ENCODE measurements at regions not wholly inside any gene's neighbourhood (a gene's known extent, or its start where the extent isn't known, plus 50 kb on each side); places are given as distances from the start of the nearest gene placed in this dataset.

DNA sequence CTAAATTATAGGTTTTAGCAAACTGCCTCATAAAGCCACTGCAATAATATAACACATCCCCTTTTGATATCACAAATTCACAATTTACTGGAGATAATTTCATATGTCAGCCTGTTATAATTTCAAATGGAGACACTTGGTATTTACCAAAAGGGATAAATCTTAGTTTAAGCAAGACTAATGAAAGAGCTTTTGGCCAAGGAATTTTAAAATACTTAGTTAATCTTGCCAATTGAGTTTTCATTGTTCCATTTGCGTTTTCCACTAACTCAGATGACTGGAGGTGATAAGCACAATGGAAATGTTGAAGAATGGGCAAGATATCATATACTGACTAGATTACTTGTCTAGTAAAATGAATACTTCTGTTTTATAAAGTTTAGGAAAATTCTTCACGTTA lies 379.3 kb upstream of the SYT4 start:
- H3K27ac ChIP-seq, result no peak overlapping the region
- H3K4me1 ChIP-seq, result no peaks in the 10 kb centered on the region

DNA sequence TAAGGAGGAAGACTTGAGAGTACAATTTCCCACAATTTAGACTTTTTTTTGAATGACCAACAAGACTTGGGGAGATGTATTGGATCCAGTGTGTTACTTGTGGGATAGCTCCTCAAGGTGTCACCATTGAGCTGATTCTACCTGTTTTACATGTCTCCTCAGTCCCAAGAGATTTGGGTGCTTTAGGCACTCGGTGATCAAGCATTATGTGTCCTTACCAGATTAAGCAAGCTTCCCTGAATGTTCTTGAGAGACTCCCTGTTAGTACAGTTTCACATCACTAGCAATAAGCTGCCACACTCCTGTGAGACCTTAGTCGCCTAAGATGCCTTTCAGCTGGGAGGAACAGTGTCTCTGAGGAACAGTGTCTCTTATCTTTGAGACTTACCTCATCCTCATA lies 384.3 kb upstream of the SYT4 start:
- TF ChIP-seq, protein P1, sequence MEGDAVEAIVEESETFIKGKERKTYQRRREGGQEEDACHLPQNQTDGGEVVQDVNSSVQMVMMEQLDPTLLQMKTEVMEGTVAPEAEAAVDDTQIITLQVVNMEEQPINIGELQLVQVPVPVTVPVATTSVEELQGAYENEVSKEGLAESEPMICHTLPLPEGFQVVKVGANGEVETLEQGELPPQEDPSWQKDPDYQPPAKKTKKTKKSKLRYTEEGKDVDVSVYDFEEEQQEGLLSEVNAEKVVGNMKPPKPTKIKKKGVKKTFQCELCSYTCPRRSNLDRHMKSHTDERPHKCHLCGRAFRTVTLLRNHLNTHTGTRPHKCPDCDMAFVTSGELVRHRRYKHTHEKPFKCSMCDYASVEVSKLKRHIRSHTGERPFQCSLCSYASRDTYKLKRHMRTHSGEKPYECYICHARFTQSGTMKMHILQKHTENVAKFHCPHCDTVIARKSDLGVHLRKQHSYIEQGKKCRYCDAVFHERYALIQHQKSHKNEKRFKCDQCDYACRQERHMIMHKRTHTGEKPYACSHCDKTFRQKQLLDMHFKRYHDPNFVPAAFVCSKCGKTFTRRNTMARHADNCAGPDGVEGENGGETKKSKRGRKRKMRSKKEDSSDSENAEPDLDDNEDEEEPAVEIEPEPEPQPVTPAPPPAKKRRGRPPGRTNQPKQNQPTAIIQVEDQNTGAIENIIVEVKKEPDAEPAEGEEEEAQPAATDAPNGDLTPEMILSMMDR (IDR thresholded peaks at IDR 0.05), result no peak
- no peaks in the 10 kb centered on the region for H3K4me1 ChIP-seq
- H3K9me3 ChIP-seq, result no peaks in the 10 kb centered on the region
- intact Hi-C loops (cut with DNase I; ENCODE audit: low total_unique reads), result no loop called here
- no peak for DNase-seq
- no peaks in the 10 kb centered on the region for H3K36me3 ChIP-seq
- no peak overlapping the region for H3K27ac ChIP-seq
- H3K4me3 ChIP-seq, result no peak overlapping the region
- no peaks in the 10 kb centered on the region for H3K27me3 ChIP-seq

More for the DNA sequence above, 379.3 kb upstream of the SYT4 start:
- H3K9me3 ChIP-seq, result no peaks in the 10 kb centered on the region
- no peak overlapping the region for H3K4me3 ChIP-seq
- H3K36me3 ChIP-seq, result no peaks in the 10 kb centered on the region
- no peak for DNase-seq
- no peaks in the 10 kb centered on the region for H3K27me3 ChIP-seq
- TF ChIP-seq, protein P1 (IDR thresholded peaks at IDR 0.05), result no peak
- intact Hi-C loops (cut with DNase I; ENCODE audit: low total_unique reads), result no loop called here

DNA sequence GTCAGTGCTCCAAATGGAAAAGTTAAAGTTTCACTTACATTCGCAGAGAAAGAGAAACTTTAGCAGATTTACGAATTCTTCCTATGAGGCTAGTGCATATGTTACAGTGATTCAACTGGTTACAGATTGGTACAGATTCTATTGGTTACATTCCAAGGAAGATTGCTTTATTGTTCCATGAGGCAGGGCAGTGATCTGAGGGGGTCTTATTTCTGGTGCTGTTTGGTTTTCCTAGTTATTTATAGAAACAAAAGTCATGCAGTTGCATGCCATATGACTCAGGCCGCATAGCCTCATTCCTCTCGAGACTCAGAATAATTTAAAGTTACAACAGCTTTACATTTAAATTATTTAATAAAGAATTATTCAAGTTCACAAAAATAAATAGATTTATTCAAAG lies 385.4 kb upstream of the SYT4 start:
- H3K36me3 ChIP-seq, result no peaks in the 10 kb centered on the region
- DNase-seq, result no peak
- H3K4me3 ChIP-seq, result no peak overlapping the region
- no peak overlapping the region for H3K27ac ChIP-seq
- no peaks in the 10 kb centered on the region for H3K4me1 ChIP-seq
- H3K27me3 ChIP-seq, result no peaks in the 10 kb centered on the region
- TF ChIP-seq, protein P1 (IDR thresholded peaks at IDR 0.05), result no peak
- intact Hi-C loops (cut with DNase I; ENCODE audit: low total_unique reads), result no loop called here
- H3K9me3 ChIP-seq, result no peaks in the 10 kb centered on the region

DNA sequence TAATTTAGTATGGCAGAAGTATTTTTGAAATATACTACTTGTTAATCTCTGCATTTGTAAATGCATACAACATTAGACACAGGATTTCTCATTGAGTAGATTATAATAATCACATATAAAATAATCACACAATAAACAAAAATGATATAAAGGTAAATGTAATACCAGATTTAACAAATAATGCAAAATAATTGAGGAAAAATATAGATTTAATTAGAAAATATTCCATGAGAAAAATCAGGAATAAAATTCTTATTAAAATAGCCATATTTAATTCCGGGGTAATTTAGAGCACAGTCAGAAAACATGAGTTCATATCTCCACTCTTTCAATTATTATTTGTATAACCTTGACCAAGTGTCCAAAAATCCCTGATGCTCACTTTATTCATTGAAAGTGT lies 385.9 kb upstream of the SYT4 start:
- no peaks in the 10 kb centered on the region for H3K9me3 ChIP-seq
- H3K36me3 ChIP-seq, result no peaks in the 10 kb centered on the region
- TF ChIP-seq, protein P1 (IDR thresholded peaks at IDR 0.05), result no peak
- no peak overlapping the region for H3K27ac ChIP-seq
- DNase-seq, result no peak
- no peak overlapping the region for H3K4me3 ChIP-seq
- H3K4me1 ChIP-seq, result no peaks in the 10 kb centered on the region
- intact Hi-C loops (cut with DNase I; ENCODE audit: low total_unique reads), result no loop called here
- H3K27me3 ChIP-seq, result no peaks in the 10 kb centered on the region

DNA sequence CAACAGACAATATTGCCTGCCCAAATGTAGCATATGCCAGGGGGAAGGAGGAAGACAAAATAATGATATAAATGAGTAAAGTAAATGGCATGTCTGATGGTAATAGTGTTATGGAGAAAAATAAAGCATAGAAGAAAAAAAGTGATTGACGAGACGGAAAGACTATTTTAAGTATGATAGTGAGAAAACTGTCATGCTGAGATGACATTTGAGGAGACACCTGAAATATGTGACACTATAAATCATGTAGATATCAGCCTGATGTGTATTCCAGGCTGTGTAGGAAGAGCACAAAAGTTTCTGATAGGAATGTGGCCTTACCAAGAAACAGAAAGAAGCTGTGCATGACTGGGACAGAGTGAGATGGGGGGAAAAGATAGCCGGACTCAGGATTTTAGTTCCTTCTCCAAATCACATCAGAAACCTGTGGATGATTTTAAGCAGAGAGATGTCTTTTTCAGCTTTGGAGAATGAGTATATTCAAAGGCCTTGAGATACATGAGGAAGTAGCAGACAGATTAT lies 387.3 kb upstream of the SYT4 start:
- Histone ChIP-seq H3K27me3 (no peaks in the 10 kb centered on the region), H3K36me3 (no peaks in the 10 kb centered on the region)
- intact Hi-C loops (cut with DNase I; ENCODE audit: low total_unique reads), result no loop called here

More for the DNA sequence above, 387.3 kb upstream of the SYT4 start:
- no peak overlapping the region for H3K4me3 ChIP-seq
- H3K27ac ChIP-seq, result no peak overlapping the region
- H3K4me1 ChIP-seq, result no peaks in the 10 kb centered on the region
- TF ChIP-seq, protein P1 (IDR thresholded peaks at IDR 0.05), result no peak
- no peaks in the 10 kb centered on the region for H3K9me3 ChIP-seq
- no peak for DNase-seq

All from tibial artery (tissue), 4 donors.